Right renal cortex interstitium (tissue), 3 donors: ENCODE measurements at regions not wholly inside any gene's neighbourhood (a gene's known extent, or its start where the extent isn't known, plus 50 kb on each side); places are given as distances from the start of the nearest gene placed in this dataset.

Source experiments
- DNase-seq, 3 donors: peaks; one replicate each; pipeline ENCODE4 v3.0.0-alpha.2; 2013; ENCODE audit warnings: low read depth in 3 of 3, low spot score in 2 of 3

- no peak for DNase-seq
Observed at GRCh38 chr11:29783506-29783905, 233.3 kb downstream of the KCNA4 start.

- no peak for DNase-seq
Observed at GRCh38 chr11:29782447-29782846, 234.4 kb downstream of the KCNA4 start.

GRCh38 chr11:29781268-29781667 is 235.6 kb downstream of the KCNA4 start:
- no peak for DNase-seq

GRCh38 chr11:29780756-29781155 is 236.1 kb downstream of the KCNA4 start:
- DNase-seq = no peak

GRCh38 chr11:29773656-29774264 is 243.1 kb downstream of the KCNA4 start:
- DNase-seq = no peak

GRCh38 chr11:29756871-29757270 is 260.0 kb downstream of the KCNA4 start:
- no peak for DNase-seq

- DNase-seq = no peak
Observed at GRCh38 chr11:29755474-29755873, 261.4 kb downstream of the KCNA4 start.

GRCh38 chr11:29751618-29752017 is 265.2 kb downstream of the KCNA4 start:
- no peak for DNase-seq

- no peak for DNase-seq
Observed at GRCh38 chr11:29750392-29750791, 266.4 kb downstream of the KCNA4 start.

- no peak for DNase-seq
Observed at GRCh38 chr11:29734287-29734686, 282.5 kb downstream of the KCNA4 start.

- no peak for DNase-seq
Observed at GRCh38 chr11:29713831-29714320, 303.0 kb downstream of the KCNA4 start.

- no peak for DNase-seq
Observed at GRCh38 chr11:29712616-29713015, 304.2 kb downstream of the KCNA4 start.

- no peak for DNase-seq
Observed at GRCh38 chr11:29707924-29708323, 308.9 kb downstream of the KCNA4 start.

GRCh38 chr11:29685361-29685760 is 331.5 kb downstream of the KCNA4 start:
- DNase-seq = no peak

GRCh38 chr11:29682856-29683255 is 334.0 kb downstream of the KCNA4 start:
- DNase-seq = no peak

GRCh38 chr11:29679996-29680395 is 336.8 kb downstream of the KCNA4 start:
- no peak for DNase-seq

GRCh38 chr11:29676993-29677392 is 339.8 kb downstream of the KCNA4 start:
- DNase-seq = no peak

GRCh38 chr11:29669310-29669709 is 347.5 kb downstream of the KCNA4 start:
- no peak for DNase-seq

- no peak for DNase-seq
Observed at GRCh38 chr11:29657709-29658108, 359.1 kb downstream of the KCNA4 start.

- no peak for DNase-seq
Observed at GRCh38 chr11:29656597-29656996, 360.2 kb downstream of the KCNA4 start.

GRCh38 chr11:29645373-29645772 is 371.5 kb downstream of the KCNA4 start:
- no peak for DNase-seq

- no peak for DNase-seq
Observed at GRCh38 chr11:29641201-29641600, 375.6 kb downstream of the KCNA4 start.

GRCh38 chr11:29634744-29635143 is 382.1 kb downstream of the KCNA4 start:
- no peak for DNase-seq
